Endothelial cell of umbilical vein (primary cell): ENCODE measurements at regions not wholly inside any gene's neighbourhood (a gene's known extent, or its start where the extent isn't known, plus 50 kb on each side); places are given as distances from the start of the nearest gene placed in this dataset.

Experiments
- BruUV-seq: library from RNA; stranded (reverse); fragments of 400-500 nt; replicated peaks from 2 replicates; lab custom pipeline; 2021; lab: Mats Ljungman, UMichigan
- CTCF ChIA-PET: fragments of 300-600, 350-600 bp; sonication (Branson Sonifier 250); formaldehyde crosslinking; loops from one replicate; lab custom pipeline; 2021; ENCODE audit warnings: antibody characterized with exemption, inconsistent platforms; lab: Charles Lee
- POLR2A ChIA-PET: fragments of 300-600, 350-600 bp; sonication (Branson Sonifier 250); formaldehyde crosslinking; loops from one replicate; lab custom pipeline; 2021; ENCODE audit warnings: antibody characterized with exemption, inconsistent platforms; lab: Charles Lee
- DNase-seq: peaks from one replicate; pipeline ENCODE4 v3.0.0-alpha.2; 2011; ENCODE audit warnings: low read depth, low spot score
- FAIRE-seq: peaks from 2 replicates; lab custom pipeline; 2011; peaks lifted over from hg19 to GRCh38; lab: Jason Lieb, UNC
- H2AFZ ChIP-seq: 2 replicates; pipeline ENCODE4 v1.6.0; 2012; ENCODE audit warnings: low read depth, low read length, control low read depth, inconsistent platforms
- H3K27ac ChIP-seq: 2 replicates; pipeline ENCODE4 v1.5.1; 2011; ENCODE audit warnings: low read depth, mild to moderate bottlenecking, control low read depth, low read length, moderate library complexity; ENCODE audit not compliant: insufficient read depth
- H3K27me3 ChIP-seq, 2 experiments: 2 replicates each; pipeline versions ENCODE4 v1.6.0 to v1.6.1; 2011; ENCODE audit warnings: low read length in 2 of 2, mixed read lengths in 1 of 2; ENCODE audit not compliant: control insufficient read depth in 2 of 2, insufficient read depth in 2 of 2
- H3K36me3 ChIP-seq, 2 experiments: 2 replicates in 1 of 2; 3 replicates in 1 of 2; pipeline ENCODE4 v1.5.1; 2011; ENCODE audit warnings: low read length in 2 of 2, mild to moderate bottlenecking in 1 of 2, moderate library complexity in 1 of 2; ENCODE audit not compliant: control insufficient read depth in 2 of 2, insufficient read depth in 2 of 2; ENCODE audit errors: extremely low read depth in 1 of 2
- H3K4me1 ChIP-seq: 3 replicates; pipeline ENCODE4 v1.5.1; 2011; ENCODE audit warnings: mild to moderate bottlenecking, low read length; ENCODE audit not compliant: control insufficient read depth, insufficient read depth; ENCODE audit errors: extremely low read depth
- H3K4me2 ChIP-seq: 2 replicates; pipeline ENCODE4 v1.6.1; 2011; ENCODE audit warnings: low read length, control low read depth, mixed read lengths; ENCODE audit not compliant: insufficient read depth
- H3K4me3 ChIP-seq, 3 experiments: fragments of 200-600 bp in 1 of 3; sonication (generic), shearing (Covaris generic) in 1 of 3; replicated peaks in 1 of 3; 2 replicates each; pipeline ENCODE4 v1.5.1; 2011 to 2016; ENCODE audit warnings: control low read depth in 3 of 3, low read length in 3 of 3, mild to moderate bottlenecking in 2 of 3, inconsistent platforms in 1 of 3, low read depth in 1 of 3, moderate library complexity in 1 of 3; ENCODE audit not compliant: insufficient read depth in 1 of 3
- H3K79me2 ChIP-seq: 2 replicates; pipeline ENCODE4 v1.6.0; 2012; ENCODE audit warnings: low read length, inconsistent platforms; ENCODE audit not compliant: control insufficient read depth, insufficient read depth
- H3K9ac ChIP-seq: replicated peaks from 2 replicates; pipeline ENCODE3; 2011; ENCODE audit warnings: low read length, control low read depth; ENCODE audit not compliant: insufficient read depth; ENCODE audit errors: extremely low read depth
- H3K9me1 ChIP-seq: replicated peaks from 3 replicates; pipeline ENCODE4 v1.6.0; 2011; ENCODE audit warnings: mild to moderate bottlenecking, low read length; ENCODE audit not compliant: control insufficient read depth, insufficient read depth; ENCODE audit errors: extremely low read depth
- H3K9me3 ChIP-seq: replicated peaks from 2 replicates; pipeline ENCODE4 v1.5.1; 2012; ENCODE audit warnings: low read length, inconsistent platforms; ENCODE audit not compliant: control insufficient read depth, insufficient read depth
- H4K20me1 ChIP-seq: replicated peaks from 2 replicates; pipeline ENCODE3; 2011; ENCODE audit warnings: mild to moderate bottlenecking, low read length; ENCODE audit not compliant: control insufficient read depth, insufficient read depth; ENCODE audit errors: extremely low read depth
- CTCF ChIP-seq, 2 donors: IDR thresholded peaks; 1 replicate in 1 of 2; 2 replicates in 1 of 2; pipeline ENCODE4 v1.5.1; 2011; ENCODE audit warnings: low read length in 2 of 2, mild to moderate bottlenecking in 2 of 2, moderate library complexity in 2 of 2, control low read depth in 1 of 2, inconsistent platforms in 1 of 2, low read depth in 1 of 2; ENCODE audit not compliant: insufficient read depth in 1 of 2; ENCODE audit errors: extremely low read depth in 1 of 2
- EZH2 ChIP-seq: IDR thresholded peaks from 2 replicates; pipeline ENCODE4 v1.6.1; 2012; ENCODE audit warnings: borderline replicate concordance, low read depth, mild to moderate bottlenecking, moderate library complexity, low read length, inconsistent platforms; ENCODE audit not compliant: severe bottlenecking
- FOS ChIP-seq: IDR thresholded peaks from 2 replicates; pipeline ENCODE4 v1.6.1; 2011; ENCODE audit warnings: mild to moderate bottlenecking, low read length, moderate library complexity, borderline replicate concordance; ENCODE audit not compliant: insufficient read depth
- JUN ChIP-seq: IDR thresholded peaks from 2 replicates; pipeline ENCODE4 v1.6.1; 2011; ENCODE audit warnings: borderline replicate concordance, low read depth; ENCODE audit not compliant: insufficient read length, insufficient read depth
- MAX ChIP-seq: IDR thresholded peaks from 2 replicates; pipeline ENCODE4 v1.6.1; 2011; ENCODE audit not compliant: insufficient read depth, insufficient read length
- POLR2A ChIP-seq: IDR thresholded peaks from 2 replicates; pipeline ENCODE4 v1.6.1; 2012; ENCODE audit warnings: low read depth, mild to moderate bottlenecking, control low read depth, low read length
- POLR2AphosphoS5 ChIP-seq: IDR thresholded peaks from 2 replicates; pipeline ENCODE4 v1.6.1; 2012; ENCODE audit warnings: low read depth, mild to moderate bottlenecking, control low read depth, low read length, moderate library complexity; ENCODE audit not compliant: insufficient read depth
- dilution Hi-C: fragments of 300-500 bp; cut with MboI; formaldehyde crosslinking; loops from one replicate; pipeline ENCODE4 v1.15.0; 2019; ENCODE audit warnings: low sequenced_read_pairs; ENCODE audit not compliant: extremely low pct_ligation_motif_present
- intact Hi-C: fragments of 100-400 bp; cut with micrococcal nuclease; formaldehyde crosslinking; loops from one replicate; pipeline ENCODE4 v1.10.0; 2022

- intact Hi-C loops: no loop called here
- H3K9me1 ChIP-seq: no peaks in the 10 kb centered on the region
- H3K27me3 ChIP-seq: no peaks in the 10 kb centered on the region
- no peak overlapping the region for H3K4me2 ChIP-seq
- H3K27ac ChIP-seq: no peak overlapping the region
- no peaks in the 10 kb centered on the region for H3K4me1 ChIP-seq
- TF ChIP-seq CTCF (IDR thresholded peaks at IDR 0.05; ENCODE audit: extremely low read depth in 1 of 2, insufficient read depth in 1 of 2, low read depth in 1 of 2, low read length in 2 of 2): no peak
- TF ChIP-seq EZH2: no peak
- no peak for TF ChIP-seq POLR2A
- no peak for TF ChIP-seq POLR2AphosphoS5
- TF ChIP-seq MAX: no peak
- no peak for TF ChIP-seq FOS
- no peak for TF ChIP-seq JUN
- no peaks in the 10 kb centered on the region for H4K20me1 ChIP-seq
- FAIRE-seq: no peak
- BruUV-seq: no TSS peak
- no peak for DNase-seq
- H3K79me2 ChIP-seq: no peaks in the 10 kb centered on the region
- POLR2A ChIA-PET: no interaction called here
- dilution Hi-C loops: no loop called here
- H3K9ac ChIP-seq: no peak overlapping the region
- CTCF ChIA-PET: interaction anchor here (1.4 to 1.5 kb wide), 2 partner anchors 10 to 458 kb away, joined by 4 read pairs; no protein-coding TSS in a partner anchor
- H3K4me3 ChIP-seq: no peak overlapping the region
- H3K9me3 ChIP-seq: no peaks in the 10 kb centered on the region
- H3K36me3 ChIP-seq: no peaks in the 10 kb centered on the region
- H2AFZ ChIP-seq: no peak overlapping the region
These were observed 349.6 kb upstream of the SLC30A5 start for GRCh38 chr5:68744206-68744605.
